ENCODE measurements at regions not wholly inside any gene's neighbourhood (a gene's known extent, or its start where the extent isn't known, plus 50 kb on each side); places are given as distances from the start of the nearest gene placed in this dataset.

GRCh38 chr4:178554352-178554751 is 1112.1 kb upstream of the AGA start:
- no peaks in the 10 kb centered on the region for H4K20me1 ChIP-seq (ENCODE audit: insufficient read depth, low read length)
- H2AFZ ChIP-seq (ENCODE audit: low read length), result no peak overlapping the region
- no peak overlapping the region for H3K4me2 ChIP-seq (ENCODE audit: insufficient read depth, low read length)

GRCh38 chr4:178556796-178557195 is 1114.6 kb upstream of the AGA start:
- no peak for TF ChIP-seq CTCF (IDR thresholded peaks at IDR 0.05; ENCODE audit: extremely low read depth, low read depth, low read length)
- H3K27me3 ChIP-seq (ENCODE audit: insufficient read depth, low read length), result no peaks in the 10 kb centered on the region
- no peak overlapping the region for H3K27ac ChIP-seq (ENCODE audit: low read depth, low read length)
- no peak overlapping the region for H2AFZ ChIP-seq (ENCODE audit: low read length)
- no peak overlapping the region for H3K4me3 ChIP-seq (ENCODE audit: insufficient read depth, low read length)
- H3K4me2 ChIP-seq (ENCODE audit: insufficient read depth, low read length), result no peak overlapping the region
- H4K20me1 ChIP-seq (ENCODE audit: insufficient read depth, low read length), result no peaks in the 10 kb centered on the region
- no peaks in the 10 kb centered on the region for H3K4me1 ChIP-seq (ENCODE audit: insufficient read depth, low read length)
- no peak for DNase-seq (ENCODE audit: insufficient read length, low spot score, missing footprints)
- H3K79me2 ChIP-seq (ENCODE audit: insufficient read depth, low read length), result no peaks in the 10 kb centered on the region
- no peaks in the 10 kb centered on the region for H3K36me3 ChIP-seq (ENCODE audit: insufficient read depth, low read length)
- no peaks in the 10 kb centered on the region for H3K9me3 ChIP-seq (ENCODE audit: low read depth, low read length)

More at GRCh38 chr4:178554352-178554751, 1112.1 kb upstream of the AGA start:
- no peaks in the 10 kb centered on the region for H3K79me2 ChIP-seq (ENCODE audit: insufficient read depth, low read length)
- no peaks in the 10 kb centered on the region for H3K27me3 ChIP-seq (ENCODE audit: insufficient read depth, low read length)
- TF ChIP-seq CTCF (IDR thresholded peaks at IDR 0.05; ENCODE audit: extremely low read depth, low read depth, low read length), result no peak
- H3K9me3 ChIP-seq (ENCODE audit: low read depth, low read length), result no peaks in the 10 kb centered on the region
- DNase-seq (ENCODE audit: insufficient read length, low spot score, missing footprints), result no peak
- H3K4me3 ChIP-seq (ENCODE audit: insufficient read depth, low read length), result no peak overlapping the region
- H3K4me1 ChIP-seq (ENCODE audit: insufficient read depth, low read length), result no peaks in the 10 kb centered on the region
- H3K27ac ChIP-seq (ENCODE audit: low read depth, low read length), result no peak overlapping the region
- no peaks in the 10 kb centered on the region for H3K36me3 ChIP-seq (ENCODE audit: insufficient read depth, low read length)

GRCh38 chr4:178577933-178578332 is 1135.7 kb upstream of the AGA start:
- Histone ChIP-seq H3K79me2 (ENCODE audit: insufficient read depth, low read length) (no peaks in the 10 kb centered on the region), H3K4me1 (ENCODE audit: insufficient read depth, low read length) (no peaks in the 10 kb centered on the region), H3K4me3 (ENCODE audit: insufficient read depth, low read length) (no peak overlapping the region), H4K20me1 (ENCODE audit: insufficient read depth, low read length) (no peaks in the 10 kb centered on the region), H3K4me2 (ENCODE audit: insufficient read depth, low read length) (no peak overlapping the region), H3K9me3 (ENCODE audit: low read depth, low read length) (peaks cover 4% of the 10 kb centered on the region), H3K27ac (ENCODE audit: low read depth, low read length) (no peak overlapping the region), H3K36me3 (ENCODE audit: insufficient read depth, low read length) (no peaks in the 10 kb centered on the region), H3K27me3 (ENCODE audit: insufficient read depth, low read length) (no peaks in the 10 kb centered on the region), H2AFZ (ENCODE audit: low read length) (no peak overlapping the region)
- DNase-seq (ENCODE audit: insufficient read length, low spot score, missing footprints), result no peak
- no peak for TF ChIP-seq CTCF (IDR thresholded peaks at IDR 0.05; ENCODE audit: extremely low read depth, low read depth, low read length)

GRCh38 chr4:178595500-178596138 is 1153.4 kb upstream of the AGA start:
- H3K27ac ChIP-seq (ENCODE audit: low read depth, low read length), result no peak overlapping the region
- no peaks in the 10 kb centered on the region for H3K27me3 ChIP-seq (ENCODE audit: insufficient read depth, low read length)
- H3K4me1 ChIP-seq (ENCODE audit: insufficient read depth, low read length), result no peaks in the 10 kb centered on the region
- no peak overlapping the region for H2AFZ ChIP-seq (ENCODE audit: low read length)
- H3K4me3 ChIP-seq (ENCODE audit: insufficient read depth, low read length), result no peak overlapping the region
- no peaks in the 10 kb centered on the region for H3K9me3 ChIP-seq (ENCODE audit: low read depth, low read length)
- H3K79me2 ChIP-seq (ENCODE audit: insufficient read depth, low read length), result no peaks in the 10 kb centered on the region
- no peaks in the 10 kb centered on the region for H3K36me3 ChIP-seq (ENCODE audit: insufficient read depth, low read length)
- no peaks in the 10 kb centered on the region for H4K20me1 ChIP-seq (ENCODE audit: insufficient read depth, low read length)
- DNase-seq (ENCODE audit: insufficient read length, low spot score, missing footprints), result no peak
- TF ChIP-seq CTCF (IDR thresholded peaks at IDR 0.05; ENCODE audit: extremely low read depth, low read depth, low read length), result no peak
- no peak overlapping the region for H3K4me2 ChIP-seq (ENCODE audit: insufficient read depth, low read length)
